Trophoblast cell (in vitro differentiated cells and primary cell): ENCODE measurements at regions not wholly inside any gene's neighbourhood (a gene's known extent, or its start where the extent isn't known, plus 50 kb on each side); places are given as distances from the start of the nearest gene placed in this dataset.

ENCODE experiments used
- DNase-seq, 2 donors: peaks; one replicate each; pipeline ENCODE4 v3.0.0-alpha.2; 2016
- H2AFZ ChIP-seq: 2 replicates; pipeline ENCODE4 v1.6.1; 2013; ENCODE audit warnings: low read length, moderate library complexity, mild to moderate bottlenecking; ENCODE audit not compliant: insufficient read depth, poor library complexity
- H2AK5ac ChIP-seq: 2 replicates; pipeline ENCODE4 v1.6.1; 2013; ENCODE audit warnings: mild to moderate bottlenecking, low read length
- H2BK120ac ChIP-seq: 2 replicates; pipeline ENCODE4 v1.6.1; 2013; ENCODE audit warnings: low read length, mild to moderate bottlenecking, moderate library complexity; ENCODE audit not compliant: insufficient read depth, poor library complexity
- H2BK12ac ChIP-seq: 2 replicates; pipeline ENCODE4 v1.6.1; 2013; ENCODE audit warnings: mild to moderate bottlenecking, low read length, moderate library complexity
- H2BK5ac ChIP-seq: 2 replicates; pipeline ENCODE4 v1.6.1; 2013; ENCODE audit warnings: low read length, low read depth, moderate library complexity, mild to moderate bottlenecking; ENCODE audit not compliant: poor library complexity
- H3K14ac ChIP-seq: 2 replicates; pipeline ENCODE4 v1.6.1; 2013; ENCODE audit warnings: mild to moderate bottlenecking, low read length
- H3K18ac ChIP-seq: 2 replicates; pipeline ENCODE4 v1.6.1; 2013; ENCODE audit warnings: mild to moderate bottlenecking, low read length
- H3K23ac ChIP-seq: 2 replicates; pipeline ENCODE4 v1.6.1; 2013; ENCODE audit warnings: low read length
- H3K27ac ChIP-seq: 2 replicates; pipeline ENCODE4 v1.5.1; 2013; ENCODE audit warnings: low read depth, mild to moderate bottlenecking, inconsistent platforms, low read length, moderate library complexity
- H3K27me3 ChIP-seq: 2 replicates; pipeline ENCODE4 v1.6.1; 2013; ENCODE audit warnings: inconsistent platforms, mild to moderate bottlenecking, low read length, moderate library complexity; ENCODE audit not compliant: insufficient read depth
- H3K36me3 ChIP-seq, 2 experiments: 1 replicate in 1 of 2; 2 replicates in 1 of 2; pipeline ENCODE4 v1.6.1; 2013; ENCODE audit warnings: low read length in 2 of 2, mild to moderate bottlenecking in 2 of 2, moderate library complexity in 1 of 2; ENCODE audit not compliant: insufficient read depth in 2 of 2, control insufficient read depth in 1 of 2
- H3K4ac ChIP-seq: 2 replicates; pipeline ENCODE4 v1.6.1; 2013; ENCODE audit warnings: low read depth, mild to moderate bottlenecking, low read length, moderate library complexity
- H3K4me1 ChIP-seq, 2 experiments: 1 replicate in 1 of 2; 2 replicates in 1 of 2; pipeline ENCODE4 v1.6.1; 2013; ENCODE audit warnings: low read length in 2 of 2, mild to moderate bottlenecking in 2 of 2, moderate library complexity in 1 of 2; ENCODE audit not compliant: insufficient read depth in 2 of 2, control insufficient read depth in 1 of 2
- H3K4me2 ChIP-seq: 2 replicates; pipeline ENCODE4 v1.6.1; 2013; ENCODE audit warnings: inconsistent platforms, mild to moderate bottlenecking, low read length, moderate library complexity
- H3K4me3 ChIP-seq: 2 replicates; pipeline ENCODE4 v1.5.1; 2013; ENCODE audit warnings: mild to moderate bottlenecking, low read depth, low read length, inconsistent platforms
- H3K79me1 ChIP-seq: one replicate; pipeline ENCODE4 v1.6.1; 2013; ENCODE audit warnings: low read length
- H3K79me2 ChIP-seq: 2 replicates; pipeline ENCODE4 v1.6.1; 2013; ENCODE audit warnings: low read length, mild to moderate bottlenecking; ENCODE audit not compliant: control insufficient read depth, insufficient read depth, poor library complexity
- H3K9ac ChIP-seq: 2 replicates; pipeline ENCODE4 v1.6.1; 2013; ENCODE audit warnings: mild to moderate bottlenecking, low read length
- H3K9me3 ChIP-seq: 2 replicates; pipeline ENCODE4 v1.6.1; 2013; ENCODE audit warnings: low read depth, mild to moderate bottlenecking, control low read depth, inconsistent platforms, low read length; ENCODE audit not compliant: insufficient read depth
- H4K12ac ChIP-seq: 2 replicates; pipeline ENCODE4 v1.6.1; 2013; ENCODE audit warnings: low read depth, mild to moderate bottlenecking, low read length, moderate library complexity
- H4K8ac ChIP-seq: 2 replicates; pipeline ENCODE4 v1.6.1; 2013; ENCODE audit warnings: low read depth, mild to moderate bottlenecking, low read length, moderate library complexity
- H4K91ac ChIP-seq: one replicate; pipeline ENCODE4 v1.6.1; 2013; ENCODE audit warnings: low read depth, mild to moderate bottlenecking, low read length, moderate library complexity
- WGBS: extraction: QIAGEN DNeasy Blood & Tissue Kit; methylation state at CpG from one replicate; pipeline ENCODE4 v1.1.7; 2013; ENCODE audit warnings: missing lambda C conversion rate; ENCODE audit not compliant: insufficient read length, insufficient coverage; ENCODE audit errors: extremely low coverage; 5-methylcytosine and 5-hydroxymethylcytosine counted together

- Histone ChIP-seq H2AK5ac (no peak overlapping the region), H2BK5ac (peak overlapping the region; percentile 45), H3K4me1 (peaks cover 12 to 17% of the 10 kb centered on the region in 2 experiments), H4K12ac (no peak overlapping the region), H3K23ac (no peak overlapping the region), H3K79me1 (peaks cover 11% of the 10 kb centered on the region), H3K27ac (peak overlapping the region; percentile 72), H4K8ac (no peak overlapping the region), H3K4me3 (no peak overlapping the region), H3K4me2 (peak overlapping the region; percentile 33), H3K4ac (no peak overlapping the region), H2BK120ac (peak overlapping the region; percentile 5), H3K18ac (no peak overlapping the region), H2AFZ (no peak overlapping the region), H3K9me3 (no peaks in the 10 kb centered on the region), H3K9ac (no peak overlapping the region), H4K91ac (no peak overlapping the region), H3K27me3 (no peaks in the 10 kb centered on the region), H3K36me3 (no peaks in the 10 kb centered on the region), H3K79me2 (no peaks in the 10 kb centered on the region), H2BK12ac (peak overlapping the region; percentile 55), H3K14ac (peak overlapping the region; percentile 42)
- DNase-seq = peak in 1 of 2 donors; percentile 42
- WGBS = no CpG with 5 or more reads among the region's 4 CpGs
These were observed 150.3 kb upstream of the SASH1 start for GRCh38 chr6:148192310-148192709.

DNA sequence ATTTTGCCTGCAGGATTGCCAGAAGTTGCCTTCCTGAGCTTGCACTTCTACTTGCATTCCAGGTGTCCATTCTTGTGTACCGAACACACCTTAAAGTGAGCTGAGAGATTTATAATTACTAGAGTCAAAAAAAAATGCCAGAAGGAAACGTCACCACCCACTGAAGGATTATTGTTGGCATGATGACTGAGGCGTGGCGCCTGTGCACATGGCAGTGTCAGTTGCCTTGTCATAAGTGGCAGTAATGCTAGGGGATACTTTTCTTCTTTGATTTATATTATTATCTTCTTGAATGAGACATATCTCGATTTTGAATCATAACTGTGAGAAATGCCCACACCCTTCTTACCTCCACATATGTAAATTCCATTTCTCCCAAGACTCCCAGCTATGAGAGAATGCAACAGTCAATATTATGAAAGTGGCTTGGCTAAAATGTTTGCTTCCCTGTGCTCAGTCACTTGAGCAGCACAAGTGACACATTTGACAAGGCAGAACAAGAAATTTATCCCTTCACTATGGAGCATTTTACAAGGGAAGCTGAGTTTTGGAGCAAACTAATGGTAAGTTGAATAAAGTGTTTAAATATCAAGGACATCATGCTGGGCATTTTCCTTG lies 149.5 kb upstream of the SASH1 start:
- H4K8ac ChIP-seq = no peak overlapping the region
- peaks cover 13% of the 10 kb centered on the region for H3K79me1 ChIP-seq
- H2BK5ac ChIP-seq = no peak overlapping the region
- peak; percentile 76 to 86 for DNase-seq
- no peak overlapping the region for H3K4me3 ChIP-seq
- H3K9ac ChIP-seq = no peak overlapping the region
- H3K14ac ChIP-seq = no peak overlapping the region
- H3K27me3 ChIP-seq = no peaks in the 10 kb centered on the region
- no peak overlapping the region for H3K4ac ChIP-seq
- H3K4me1 ChIP-seq = peaks cover 12 to 17% of the 10 kb centered on the region in 2 experiments
- no peak overlapping the region for H2BK120ac ChIP-seq
- no peak overlapping the region for H4K91ac ChIP-seq
- no CpG with 5 or more reads among the region's 5 CpGs for WGBS
- no peak overlapping the region for H3K23ac ChIP-seq
- H3K18ac ChIP-seq = no peak overlapping the region
- H2BK12ac ChIP-seq = no peak overlapping the region
- no peak overlapping the region for H3K4me2 ChIP-seq
- H3K27ac ChIP-seq = no peak overlapping the region
- no peak overlapping the region for H4K12ac ChIP-seq
- no peaks in the 10 kb centered on the region for H3K9me3 ChIP-seq
- H3K36me3 ChIP-seq = no peaks in the 10 kb centered on the region
- H2AFZ ChIP-seq = no peak overlapping the region
- H2AK5ac ChIP-seq = no peak overlapping the region
- no peaks in the 10 kb centered on the region for H3K79me2 ChIP-seq

GRCh38 chr6:148195511-148195910 lies 147.1 kb upstream of the SASH1 start:
- peaks cover 5 to 12% of the 10 kb centered on the region in 2 experiments for H3K4me1 ChIP-seq
- H2AFZ ChIP-seq = no peak overlapping the region
- H3K18ac ChIP-seq = no peak overlapping the region
- H3K27ac ChIP-seq = no peak overlapping the region
- H3K23ac ChIP-seq = no peak overlapping the region
- no CpG with 5 or more reads among the region's 5 CpGs for whole genome bisulfite sequencing
- no peak overlapping the region for H2BK120ac ChIP-seq
- no peaks in the 10 kb centered on the region for H3K36me3 ChIP-seq
- H3K79me2 ChIP-seq = no peaks in the 10 kb centered on the region
- no peak overlapping the region for H2BK12ac ChIP-seq
- no peak overlapping the region for H4K91ac ChIP-seq
- H4K8ac ChIP-seq = no peak overlapping the region
- no peak overlapping the region for H4K12ac ChIP-seq
- no peak overlapping the region for H3K4ac ChIP-seq
- H2BK5ac ChIP-seq = no peak overlapping the region
- H3K9me3 ChIP-seq = no peaks in the 10 kb centered on the region
- H3K79me1 ChIP-seq = peaks cover 13% of the 10 kb centered on the region
- no peaks in the 10 kb centered on the region for H3K27me3 ChIP-seq
- no peak overlapping the region for H3K4me2 ChIP-seq
- H3K9ac ChIP-seq = no peak overlapping the region
- no peak overlapping the region for H2AK5ac ChIP-seq
- no peak overlapping the region for H3K4me3 ChIP-seq
- DNase-seq = peak; percentile 58 to 74
- no peak overlapping the region for H3K14ac ChIP-seq

DNA sequence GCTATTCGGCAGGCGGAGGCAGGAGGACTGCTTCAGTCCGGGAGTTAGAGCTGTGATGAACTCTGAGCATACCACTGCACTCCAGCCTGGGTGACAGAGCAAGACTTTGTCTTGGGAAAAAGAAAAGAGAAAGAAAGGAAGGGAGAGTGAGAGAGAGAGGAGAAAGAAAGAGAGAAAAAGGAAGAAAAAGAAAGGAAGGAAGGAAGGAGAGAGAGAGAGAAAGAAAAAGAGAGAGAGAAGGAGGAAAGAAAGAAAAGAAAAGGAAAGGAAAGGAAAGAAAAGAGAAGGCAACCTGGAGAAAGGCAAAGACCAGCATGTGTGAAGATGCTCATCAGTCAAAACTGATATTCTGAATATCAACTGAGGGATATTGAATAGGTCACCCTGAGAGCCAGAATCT lies 143.1 kb upstream of the SASH1 start:
- Histone ChIP-seq H3K4me3 (no peak overlapping the region), H3K27ac (no peak overlapping the region), H3K9me3 (no peaks in the 10 kb centered on the region), H2AK5ac (no peak overlapping the region), H4K91ac (no peak overlapping the region), H2AFZ (no peak overlapping the region), H4K8ac (no peak overlapping the region), H3K4me1 (peaks cover 0 to 3% of the 10 kb centered on the region in 2 experiments), H3K27me3 (no peaks in the 10 kb centered on the region), H3K23ac (no peak overlapping the region), H3K18ac (no peak overlapping the region), H3K4me2 (no peak overlapping the region), H2BK120ac (no peak overlapping the region), H2BK5ac (no peak overlapping the region), H3K14ac (no peak overlapping the region), H3K79me1 (peaks cover 3% of the 10 kb centered on the region), H3K4ac (no peak overlapping the region), H2BK12ac (no peak overlapping the region), H3K9ac (no peak overlapping the region), H4K12ac (no peak overlapping the region), H3K36me3 (no peaks in the 10 kb centered on the region), H3K79me2 (no peaks in the 10 kb centered on the region)
- DNase-seq = no peak
- no CpG with 5 or more reads among the region's 3 CpGs for WGBS
